ENCODE measurements at regions not wholly inside any gene's neighbourhood (a gene's known extent, or its start where the extent isn't known, plus 50 kb on each side); places are given as distances from the start of the nearest gene placed in this dataset.

GRCh38 chr14:98961191-98961590, 310.8 kb downstream of the BCL11B start:
- Histone ChIP-seq H3K27ac (no peak overlapping the region), H3K4me3 (no peak overlapping the region), H3K27me3 (peaks cover 0 to 16% of the 10 kb centered on the region in 2 donors), H3K4me1 (peaks cover 0 to 9% (median 3%) of the 10 kb centered on the region in 4 donors), H3K9me3 (no peaks in the 10 kb centered on the region), H3K36me3 (no peaks in the 10 kb centered on the region)
- DNase-seq: no peak
- TF ChIP-seq, protein P1, sequence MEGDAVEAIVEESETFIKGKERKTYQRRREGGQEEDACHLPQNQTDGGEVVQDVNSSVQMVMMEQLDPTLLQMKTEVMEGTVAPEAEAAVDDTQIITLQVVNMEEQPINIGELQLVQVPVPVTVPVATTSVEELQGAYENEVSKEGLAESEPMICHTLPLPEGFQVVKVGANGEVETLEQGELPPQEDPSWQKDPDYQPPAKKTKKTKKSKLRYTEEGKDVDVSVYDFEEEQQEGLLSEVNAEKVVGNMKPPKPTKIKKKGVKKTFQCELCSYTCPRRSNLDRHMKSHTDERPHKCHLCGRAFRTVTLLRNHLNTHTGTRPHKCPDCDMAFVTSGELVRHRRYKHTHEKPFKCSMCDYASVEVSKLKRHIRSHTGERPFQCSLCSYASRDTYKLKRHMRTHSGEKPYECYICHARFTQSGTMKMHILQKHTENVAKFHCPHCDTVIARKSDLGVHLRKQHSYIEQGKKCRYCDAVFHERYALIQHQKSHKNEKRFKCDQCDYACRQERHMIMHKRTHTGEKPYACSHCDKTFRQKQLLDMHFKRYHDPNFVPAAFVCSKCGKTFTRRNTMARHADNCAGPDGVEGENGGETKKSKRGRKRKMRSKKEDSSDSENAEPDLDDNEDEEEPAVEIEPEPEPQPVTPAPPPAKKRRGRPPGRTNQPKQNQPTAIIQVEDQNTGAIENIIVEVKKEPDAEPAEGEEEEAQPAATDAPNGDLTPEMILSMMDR (IDR thresholded peaks at IDR 0.05): no peak
- intact Hi-C loops (cut with DNase I; ENCODE audit: low total_unique reads): no loop called here

GRCh38 chr14:98962118-98962517, 309.9 kb downstream of the BCL11B start:
- H3K36me3 ChIP-seq: no peaks in the 10 kb centered on the region
- TF ChIP-seq, protein P1 (IDR thresholded peaks at IDR 0.05): no peak
- no peaks in the 10 kb centered on the region for H3K9me3 ChIP-seq
- peaks cover 0 to 16% of the 10 kb centered on the region in 2 donors for H3K27me3 ChIP-seq
- H3K27ac ChIP-seq: no peak overlapping the region
- H3K4me1 ChIP-seq: peaks cover 0 to 8% (median 3%) of the 10 kb centered on the region in 4 donors
- DNase-seq: no peak
- no peak overlapping the region for H3K4me3 ChIP-seq
- intact Hi-C loops (cut with DNase I; ENCODE audit: low total_unique reads): no loop called here

- TF ChIP-seq, protein P1 (IDR thresholded peaks at IDR 0.05): no peak
- H3K4me1 ChIP-seq: no peaks in the 10 kb centered on the region
- no peak overlapping the region for H3K4me3 ChIP-seq
- no peaks in the 10 kb centered on the region for H3K36me3 ChIP-seq
- peaks cover 0 to 16% of the 10 kb centered on the region in 2 donors for H3K27me3 ChIP-seq
- intact Hi-C loops (cut with DNase I; ENCODE audit: low total_unique reads): no loop called here
- H3K9me3 ChIP-seq: no peaks in the 10 kb centered on the region
- no peak overlapping the region for H3K27ac ChIP-seq
- no peak for DNase-seq
Measured at GRCh38 chr14:98963610-98964009, 308.4 kb downstream of the BCL11B start.

GRCh38 chr14:98964171-98964570, 307.8 kb downstream of the BCL11B start:
- Histone ChIP-seq H3K4me3 (no peak overlapping the region), H3K36me3 (no peaks in the 10 kb centered on the region), H3K27ac (no peak overlapping the region), H3K4me1 (no peaks in the 10 kb centered on the region), H3K27me3 (peaks cover 0 to 19% of the 10 kb centered on the region in 2 donors), H3K9me3 (no peaks in the 10 kb centered on the region)
- no peak for DNase-seq
- intact Hi-C loops (cut with DNase I; ENCODE audit: low total_unique reads): no loop called here
- TF ChIP-seq, protein P1 (IDR thresholded peaks at IDR 0.05): no peak

- DNase-seq: no peak
- TF ChIP-seq, protein P1 (IDR thresholded peaks at IDR 0.05): no peak
- intact Hi-C loops (cut with DNase I; ENCODE audit: low total_unique reads): no loop called here
Measured at GRCh38 chr14:98965076-98965475, 306.9 kb downstream of the BCL11B start.

GRCh38 chr14:98966016-98966415, 306.0 kb downstream of the BCL11B start:
- TF ChIP-seq, protein P1 (IDR thresholded peaks at IDR 0.05): no peak
- H3K4me3 ChIP-seq: no peak overlapping the region
- H3K4me1 ChIP-seq: no peaks in the 10 kb centered on the region
- intact Hi-C loops (cut with DNase I; ENCODE audit: low total_unique reads): no loop called here
- H3K36me3 ChIP-seq: no peaks in the 10 kb centered on the region
- H3K27ac ChIP-seq: no peak overlapping the region
- no peaks in the 10 kb centered on the region for H3K9me3 ChIP-seq
- no peak for DNase-seq
- peaks cover 0 to 14% of the 10 kb centered on the region in 2 donors for H3K27me3 ChIP-seq

More at GRCh38 chr14:98965076-98965475, 306.9 kb downstream of the BCL11B start:
- Histone ChIP-seq H3K9me3 (no peaks in the 10 kb centered on the region), H3K4me3 (no peak overlapping the region), H3K4me1 (no peaks in the 10 kb centered on the region), H3K36me3 (no peaks in the 10 kb centered on the region), H3K27ac (no peak overlapping the region), H3K27me3 (peaks cover 0 to 19% of the 10 kb centered on the region in 2 donors)
